NCI-H1048 (cell line): ENCODE measurements at regions not wholly inside any gene's neighbourhood (a gene's known extent, or its start where the extent isn't known, plus 50 kb on each side); places are given as distances from the start of the nearest gene placed in this dataset.
"Not testable (repeated sequence)": the region's sequence is repeated elsewhere in the genome, so short reads cannot be mapped to it uniquely, and the experiment has no call there.

Experiments used
- DNase-seq: peaks from one replicate; lab custom pipeline; 2025; lab: John Stamatoyannopoulos, UW

DNA sequence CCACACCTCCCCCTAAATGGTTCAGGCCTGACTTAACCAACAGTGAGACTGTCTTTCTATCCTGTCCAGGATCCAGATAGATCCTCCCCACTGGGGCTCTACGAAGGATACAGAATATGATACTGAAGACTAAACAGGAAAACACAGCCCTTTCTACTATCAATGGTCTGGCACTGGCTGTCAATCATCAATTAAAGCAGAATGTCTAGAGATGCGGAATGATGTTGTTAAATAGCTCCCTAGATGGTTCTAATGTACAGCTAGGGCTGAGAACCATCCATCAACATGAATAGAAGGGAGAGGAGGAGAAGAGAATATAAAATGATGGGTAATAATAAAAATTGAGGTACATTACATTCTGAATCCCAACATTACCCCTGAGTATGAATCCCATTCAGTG is 314.3 kb upstream of the CELF2 start:
- DNase-seq = no peak

DNA sequence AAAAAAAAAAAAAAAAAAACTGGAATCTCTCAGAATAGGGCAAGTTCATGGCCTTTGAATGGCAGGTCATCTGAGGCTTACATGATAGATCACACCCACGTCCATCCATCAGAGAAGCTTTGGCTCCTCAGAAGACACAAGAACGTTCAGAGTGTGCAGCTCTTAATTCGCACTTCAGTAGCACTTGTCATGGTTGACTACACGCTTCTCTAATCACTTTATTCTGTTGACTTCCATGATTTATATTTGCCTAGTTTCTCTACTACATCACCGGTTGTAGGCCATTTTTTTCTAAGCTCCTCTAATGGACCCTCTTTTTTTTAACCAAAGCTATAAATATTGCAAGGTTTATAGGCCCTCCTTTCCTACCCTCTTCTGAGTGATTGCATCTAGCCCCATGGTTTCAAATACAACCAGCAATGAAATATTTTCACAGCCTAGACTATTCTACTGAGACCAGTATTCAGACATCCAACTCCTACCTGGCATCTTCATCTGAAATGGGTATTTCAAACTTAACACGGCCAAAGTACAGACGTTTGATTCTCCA is 305.4 kb upstream of the CELF2 start:
- no peak for DNase-seq

DNA sequence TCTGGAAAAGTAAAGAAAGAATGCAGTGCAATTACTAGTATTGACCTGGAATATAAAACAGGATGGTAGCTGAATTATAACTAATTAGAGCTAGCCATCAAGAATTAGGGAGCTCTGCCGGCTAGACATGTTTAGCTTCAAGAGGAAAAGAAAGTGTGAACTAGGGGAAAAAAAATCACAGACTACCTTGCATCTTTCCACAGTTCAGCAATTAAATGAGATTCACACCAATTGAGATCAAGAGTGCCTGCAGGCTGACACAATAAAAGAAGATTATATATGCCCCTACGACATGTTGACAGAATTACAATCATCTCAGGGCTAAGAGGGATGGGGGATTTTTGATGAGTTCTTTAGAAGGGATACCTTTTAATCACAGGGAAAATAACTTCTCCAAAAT is 303.3 kb upstream of the CELF2 start:
- no peak for DNase-seq

DNA sequence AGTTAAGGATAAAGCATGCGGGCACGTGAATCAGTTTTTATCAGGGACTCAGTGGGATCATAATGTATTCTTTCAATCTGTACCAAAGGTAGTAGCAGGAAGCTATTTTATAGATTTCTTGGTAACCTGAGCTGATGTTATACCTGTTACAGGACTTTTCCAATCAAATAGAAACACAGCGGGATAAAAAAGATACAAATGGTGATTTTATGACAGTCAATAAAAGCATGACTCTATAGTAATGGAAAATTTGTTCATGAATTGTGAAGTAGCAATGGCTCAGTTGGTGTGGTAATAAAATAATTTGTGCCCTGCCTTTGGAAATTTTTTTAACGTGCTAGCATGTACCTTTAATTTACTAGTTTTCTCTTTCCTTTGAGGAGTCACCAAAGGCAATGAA is 300.7 kb upstream of the CELF2 start:
- no peak for DNase-seq

DNA sequence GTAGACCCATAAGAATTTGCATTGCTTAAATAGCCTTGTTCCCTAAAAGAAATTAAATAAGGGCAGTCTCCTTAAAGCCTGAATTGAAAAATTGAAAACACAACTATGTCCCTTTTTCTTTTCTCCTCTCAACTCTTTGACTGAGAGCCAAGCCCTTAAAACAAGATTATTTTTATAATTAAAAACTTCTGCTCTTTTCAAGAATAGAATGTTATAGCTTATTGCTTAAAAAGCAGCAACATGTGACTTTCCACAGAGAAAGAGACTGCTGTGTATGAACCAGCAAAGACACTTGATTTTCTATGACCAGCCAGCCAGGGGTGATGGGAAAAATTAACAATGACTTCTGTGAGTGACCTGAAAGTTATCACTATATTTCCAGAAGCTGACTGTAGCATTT is 295.2 kb upstream of the CELF2 start:
- no peak for DNase-seq

DNA sequence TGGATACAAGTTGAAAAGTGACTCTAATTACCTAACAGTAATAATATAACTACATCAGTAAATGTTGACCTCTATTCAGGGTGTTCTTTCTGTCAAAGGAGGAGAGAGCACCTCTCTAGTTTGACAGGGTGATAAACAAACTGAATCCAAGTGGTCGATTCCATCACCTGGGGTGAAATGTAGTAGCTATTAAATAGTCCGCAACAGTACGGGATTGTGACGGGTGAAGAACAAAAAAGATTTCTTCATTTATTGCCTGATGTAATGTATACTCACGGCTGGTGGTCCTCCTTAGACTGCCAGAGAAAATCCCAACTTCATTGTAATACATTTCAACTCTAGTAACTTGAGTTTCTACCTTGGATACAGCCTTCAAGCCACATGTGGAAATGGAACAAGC is 292.5 kb upstream of the CELF2 start:
- no peak for DNase-seq

DNA sequence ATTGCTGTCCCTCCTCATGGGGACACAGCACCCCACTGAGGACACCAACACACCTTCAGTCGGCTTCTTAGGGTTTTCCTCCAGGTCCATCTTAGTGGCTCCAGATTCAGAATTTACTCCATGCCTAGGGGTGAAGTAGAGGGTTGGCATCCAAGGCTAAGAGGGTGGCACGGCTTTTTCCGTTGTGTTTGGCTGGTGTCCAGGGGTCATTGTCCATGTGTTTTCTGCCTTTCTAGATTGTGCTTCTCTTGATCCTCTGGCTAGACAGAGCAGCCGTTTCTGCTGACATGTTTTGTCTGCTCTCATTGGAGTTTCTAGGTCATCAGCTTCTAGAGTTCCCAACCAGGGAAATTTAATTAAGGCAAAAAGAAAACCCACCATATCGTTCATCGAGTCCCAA is 291.6 kb upstream of the CELF2 start:
- DNase-seq = no peak

DNA sequence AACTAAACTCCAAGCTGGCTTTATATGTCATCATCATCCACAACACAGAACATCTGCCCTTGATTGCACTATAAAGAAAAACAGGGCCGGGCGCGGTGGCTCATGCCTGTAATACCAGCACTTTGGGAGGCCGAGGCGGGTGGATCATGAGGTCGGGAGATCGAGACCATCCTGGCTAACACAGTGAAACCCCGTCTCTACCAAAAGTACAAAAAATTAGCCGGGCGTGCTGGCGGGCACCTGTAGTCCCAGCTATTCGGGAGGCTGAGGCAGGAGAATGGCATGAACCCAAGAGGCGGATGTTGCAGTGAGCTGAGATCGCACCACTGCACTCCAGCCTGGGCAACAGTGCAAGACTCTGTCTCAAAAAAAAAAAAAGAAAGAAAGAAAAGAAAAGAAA is 290.3 kb upstream of the CELF2 start:
- DNase-seq = not testable (repeated sequence)

DNA sequence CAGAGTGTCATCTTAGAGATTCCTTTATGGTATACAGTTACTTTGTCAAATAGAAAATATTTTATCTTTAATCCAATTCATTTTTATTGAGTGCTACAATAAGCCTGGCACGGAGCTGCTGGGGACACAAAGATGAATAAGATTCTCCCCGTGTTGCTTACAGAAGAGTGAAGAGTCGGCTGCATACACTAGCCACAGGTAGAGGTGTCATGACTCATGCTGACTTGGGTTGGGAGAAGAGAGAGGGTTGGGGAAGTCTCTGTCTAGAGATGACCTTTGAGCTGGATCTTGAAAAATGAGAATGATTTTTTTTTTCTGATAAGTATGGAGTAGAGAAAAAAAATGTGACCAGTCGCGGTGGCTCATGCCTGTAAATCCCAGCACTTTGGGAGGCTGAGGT is 289.9 kb upstream of the CELF2 start:
- no peak for DNase-seq

DNA sequence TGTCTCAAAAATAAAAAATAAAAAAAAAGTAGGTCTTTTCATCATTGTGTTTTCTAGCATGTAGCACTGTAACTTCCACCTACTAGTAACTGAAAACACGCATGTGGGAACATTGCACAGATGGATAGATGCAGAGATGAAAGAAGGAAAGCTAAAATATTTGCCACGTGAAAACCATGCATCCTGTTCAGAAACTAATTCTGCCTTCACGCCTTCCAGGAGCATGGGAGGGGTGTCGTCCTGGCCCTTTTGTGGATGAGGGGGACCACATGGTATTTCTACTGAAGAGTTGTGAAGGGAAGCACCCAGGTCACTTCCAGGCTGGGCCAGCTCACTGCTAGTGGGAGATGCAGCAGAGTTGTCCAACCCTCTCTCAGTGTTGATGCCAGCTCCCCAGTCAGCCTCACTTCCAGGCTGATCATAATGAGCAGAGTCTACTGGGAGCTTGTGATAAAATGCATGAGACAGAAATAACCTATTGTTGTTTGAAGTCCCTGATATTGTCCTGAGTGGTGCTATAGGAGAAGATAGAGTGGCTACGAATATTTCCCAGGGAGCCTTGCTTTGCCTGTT is 287.1 kb upstream of the CELF2 start:
- DNase-seq = no peak

DNA sequence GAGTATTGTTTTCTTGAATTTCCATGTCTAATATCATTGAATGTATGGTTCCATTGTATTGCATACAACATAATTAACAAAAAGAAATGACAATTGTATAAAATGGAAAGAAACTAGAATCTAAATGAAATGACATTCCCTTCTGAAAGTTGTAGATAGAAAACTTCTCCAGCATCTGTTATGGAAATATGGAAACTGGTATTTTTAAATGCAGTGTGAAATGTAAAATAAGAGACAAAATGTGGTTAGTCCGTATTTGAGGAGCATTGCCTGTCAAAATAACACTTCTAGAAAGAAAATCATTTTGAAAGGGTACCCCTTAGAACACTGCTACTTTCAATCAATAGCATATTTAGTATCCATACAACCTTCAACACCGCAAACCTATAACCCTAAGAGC is 286.3 kb upstream of the CELF2 start:
- DNase-seq = no peak

DNA sequence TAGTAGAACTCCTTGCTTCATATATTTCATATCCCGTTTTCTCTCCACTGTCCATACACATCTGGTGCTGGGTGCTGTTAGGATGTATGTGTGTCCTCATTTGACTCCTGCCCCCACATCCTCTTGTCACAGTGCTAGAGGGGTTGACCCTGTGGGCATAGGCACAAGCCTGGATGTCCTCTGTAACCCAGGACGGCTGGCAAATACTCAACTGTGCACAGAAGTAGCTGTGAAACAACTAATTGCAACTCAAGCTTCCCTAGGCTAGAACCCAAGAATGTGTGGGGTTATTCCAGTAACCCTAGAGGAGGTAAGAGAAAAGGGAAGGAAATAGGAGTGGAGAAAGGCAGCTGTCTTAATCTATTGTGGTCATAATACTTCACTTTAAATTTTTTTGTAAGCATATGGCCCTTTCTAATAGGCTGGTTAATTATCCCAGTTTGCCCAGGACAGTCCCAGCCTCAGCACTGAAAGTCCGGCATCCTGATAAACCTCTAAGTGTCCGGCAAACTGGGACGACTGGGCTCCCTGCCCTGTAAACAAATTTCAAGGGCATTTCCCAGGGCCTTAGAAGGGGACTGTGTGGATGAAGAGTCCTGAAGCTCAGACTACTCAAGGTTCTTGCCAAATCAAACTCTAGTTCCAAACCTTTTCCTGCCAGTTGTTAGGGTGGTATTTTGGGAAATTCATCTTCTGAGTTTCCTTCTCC is 283.2 kb upstream of the CELF2 start:
- no peak for DNase-seq

DNA sequence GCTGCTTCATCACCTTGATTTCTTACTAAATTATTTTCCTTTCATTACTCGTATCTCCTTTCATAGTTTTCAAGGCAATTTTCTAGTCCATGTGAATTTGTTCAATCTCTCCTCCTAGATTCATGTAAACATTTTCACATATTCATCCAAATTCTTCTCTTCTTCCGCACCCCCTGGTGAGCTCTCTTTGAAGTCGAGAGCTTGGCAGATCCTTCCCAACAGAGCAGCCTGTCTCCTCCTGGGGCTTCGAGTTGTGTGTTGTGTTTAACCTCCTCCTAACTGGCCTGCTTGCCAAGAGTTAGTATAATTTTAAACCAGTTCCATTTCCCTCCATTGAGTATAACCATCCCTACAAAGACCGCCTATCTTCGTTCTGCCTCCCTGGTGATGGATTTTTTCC is 272.4 kb upstream of the CELF2 start:
- no peak for DNase-seq

DNA sequence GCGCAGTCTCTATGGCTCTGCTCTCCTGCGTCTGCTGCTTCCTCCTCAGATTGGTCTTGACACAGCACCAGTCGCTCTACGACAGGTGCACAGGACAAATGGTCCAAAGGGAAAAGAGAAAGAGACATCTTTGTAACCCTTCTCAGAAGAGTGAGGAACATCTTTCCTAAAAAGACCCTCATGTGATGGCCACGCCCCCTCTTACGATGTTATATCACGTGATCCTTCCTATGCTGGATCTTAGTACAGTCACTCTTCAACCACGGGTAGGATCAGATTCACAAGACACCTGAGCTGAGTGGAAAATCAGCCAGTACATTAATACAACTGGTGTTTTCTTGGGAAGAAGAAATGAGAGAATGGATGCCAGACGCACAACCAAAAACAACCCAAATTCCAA is 262.2 kb upstream of the CELF2 start:
- DNase-seq = no peak

DNA sequence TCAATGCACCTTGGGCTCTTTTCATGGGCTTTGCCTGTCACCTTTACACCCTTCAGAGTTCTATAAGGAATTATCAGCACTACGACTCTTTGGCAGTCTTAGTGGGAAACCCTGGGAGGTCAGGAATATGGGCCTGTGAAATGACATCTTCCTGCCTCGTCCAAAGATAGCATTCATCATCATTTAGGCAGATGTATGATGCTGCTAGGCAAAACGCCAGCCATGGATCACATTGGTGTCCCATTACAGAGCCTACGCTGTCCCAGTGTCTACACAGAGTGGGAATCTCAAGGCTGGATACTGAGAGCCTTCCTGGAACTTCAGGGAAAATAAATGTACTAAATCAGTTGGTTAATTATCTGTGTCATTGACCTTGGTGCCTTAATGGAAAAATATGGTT is 259.4 kb upstream of the CELF2 start:
- no peak for DNase-seq

DNA sequence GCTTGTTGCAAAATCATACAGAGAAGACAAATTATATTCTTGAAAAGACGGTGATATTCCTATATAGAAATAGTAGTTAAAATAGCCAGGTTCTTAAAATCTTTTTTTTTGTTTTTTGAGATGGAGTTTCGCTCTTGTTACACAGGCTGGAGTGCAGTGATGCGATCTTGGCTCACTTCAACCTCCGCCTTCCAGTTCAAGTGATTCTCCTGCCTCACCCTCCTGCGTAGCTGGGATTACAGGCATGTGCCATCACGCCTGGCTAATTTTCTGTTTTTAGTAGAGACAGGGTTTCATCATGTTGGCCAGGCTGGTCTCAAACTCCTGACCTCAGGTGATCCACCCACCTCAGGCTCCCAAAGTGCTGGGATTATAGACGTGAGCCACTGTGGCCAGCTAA is 257.9 kb upstream of the CELF2 start:
- not testable (repeated sequence) for DNase-seq

DNA sequence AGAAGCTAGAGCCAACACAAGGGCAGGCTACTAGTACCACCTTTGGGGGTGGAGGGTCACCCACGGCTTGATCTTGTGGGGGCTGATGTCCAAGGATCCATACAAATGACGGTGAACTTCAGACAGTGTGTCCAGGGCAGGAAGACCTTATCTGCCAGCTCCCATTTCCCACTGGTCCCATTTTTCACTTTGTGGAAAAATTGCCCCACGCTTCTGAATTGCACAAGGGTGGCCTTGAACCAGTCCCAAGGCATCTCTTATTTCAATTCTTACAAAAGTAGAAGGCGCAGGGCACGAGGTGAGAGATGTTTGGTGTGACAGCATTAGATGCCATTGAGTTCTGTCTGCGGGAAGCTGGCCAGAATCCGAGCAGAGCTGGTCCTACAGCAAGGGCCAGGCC is 252.7 kb upstream of the CELF2 start:
- no peak for DNase-seq

DNA sequence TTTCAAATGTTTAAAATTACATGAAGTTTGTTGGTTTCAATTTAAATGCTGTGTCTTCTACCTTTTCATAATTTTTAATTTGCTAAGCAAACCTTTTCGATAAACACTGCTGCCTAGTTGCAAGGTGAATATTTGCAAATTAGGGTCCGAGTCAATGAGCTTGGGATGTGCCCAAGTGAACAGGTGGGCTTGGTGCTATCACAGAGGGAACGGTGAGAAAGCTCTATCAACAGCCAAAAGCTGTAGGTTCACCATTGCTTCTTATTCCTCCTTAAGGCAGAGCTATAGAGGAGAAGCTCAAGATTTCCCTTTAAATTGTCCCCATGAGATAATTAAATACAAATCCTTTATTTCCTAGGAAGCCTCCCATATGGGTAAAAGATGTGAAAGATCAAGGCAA is 245.3 kb upstream of the CELF2 start:
- DNase-seq = no peak

DNA sequence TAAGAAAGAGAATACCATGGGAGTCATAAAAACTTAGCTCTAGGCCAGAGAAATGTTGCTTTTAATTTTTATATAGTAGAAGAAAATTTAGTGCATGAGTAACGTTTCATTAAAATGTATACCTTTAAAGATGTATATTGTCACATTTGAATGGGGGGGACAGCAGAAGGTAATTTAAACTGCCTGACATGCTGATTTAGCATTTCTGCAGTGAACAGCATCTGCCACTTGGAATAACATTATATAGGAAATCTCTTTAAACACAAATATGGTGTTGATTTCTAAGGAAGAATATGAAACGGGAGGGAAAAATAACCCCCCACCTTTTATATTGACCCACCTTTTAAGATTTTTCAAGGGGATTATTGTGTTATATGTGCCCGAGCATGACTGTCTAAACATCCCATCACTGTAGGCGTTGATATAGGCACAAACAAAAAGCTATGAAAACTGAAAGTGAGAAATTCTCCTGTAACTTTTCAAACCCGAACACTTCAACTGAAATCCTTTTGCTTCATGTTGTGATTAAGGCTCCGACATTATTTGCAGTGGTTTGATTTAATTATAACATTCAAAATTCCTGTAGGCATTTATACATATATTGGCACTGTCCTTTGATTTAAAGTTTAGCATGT is 244.7 kb upstream of the CELF2 start:
- no peak for DNase-seq

DNA sequence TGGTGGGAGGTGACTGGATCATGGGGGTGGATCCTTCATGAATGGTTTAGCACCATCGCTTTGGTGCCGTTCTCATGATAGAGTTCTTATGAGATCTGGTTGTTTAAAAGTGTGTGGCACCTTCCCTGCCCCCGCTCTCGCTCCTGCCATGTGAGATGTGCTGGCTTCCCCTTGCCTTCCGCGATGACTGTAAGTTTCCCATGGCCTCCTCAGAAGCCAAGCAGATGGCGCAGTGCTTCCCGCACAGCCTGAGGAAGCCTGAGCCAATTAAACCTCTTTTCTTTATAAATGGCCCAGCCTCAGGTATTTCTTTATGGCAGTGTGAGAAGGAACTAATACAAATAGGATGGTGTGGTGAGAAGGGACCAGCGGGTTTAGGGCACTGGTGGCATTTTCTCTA is 243.3 kb upstream of the CELF2 start:
- no peak for DNase-seq

DNA sequence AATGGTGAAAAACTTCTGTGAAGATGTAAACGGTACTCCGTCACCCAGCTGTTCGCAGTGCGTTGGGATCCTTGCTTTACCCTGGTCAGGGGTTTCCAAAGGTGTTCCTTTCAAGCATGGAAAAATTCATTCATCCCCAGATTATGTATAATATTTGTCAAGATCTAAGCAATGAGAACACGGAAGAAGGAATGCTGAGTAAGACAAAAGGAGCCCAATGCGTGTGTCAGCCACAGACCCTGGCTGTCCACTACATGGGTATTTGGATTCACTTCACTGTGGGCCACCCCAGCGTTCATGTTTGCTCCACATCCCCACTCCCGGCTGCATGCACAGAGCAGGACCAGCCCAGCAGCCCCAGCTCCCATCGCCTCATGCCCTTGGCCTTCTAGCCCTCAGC is 241.3 kb upstream of the CELF2 start:
- no peak for DNase-seq

DNA sequence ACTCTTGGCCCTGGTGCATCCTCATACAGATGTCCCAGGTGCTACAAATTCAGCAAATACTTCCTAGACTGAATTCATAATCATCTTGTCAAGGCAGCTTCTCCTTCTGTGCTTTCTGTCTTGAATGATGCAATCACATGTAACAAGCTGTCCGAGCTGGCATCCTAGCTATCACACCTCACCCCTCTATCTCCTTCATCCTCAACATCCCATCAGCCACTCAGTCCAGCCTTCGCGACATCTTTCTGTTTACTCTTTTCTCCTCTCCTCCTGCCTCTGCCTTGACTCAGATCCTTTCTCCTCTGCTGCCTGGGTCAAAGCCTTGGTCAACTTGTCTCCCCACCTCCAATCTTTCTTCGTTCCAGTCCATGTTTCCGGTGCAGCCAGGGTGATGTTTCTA is 240.4 kb upstream of the CELF2 start:
- DNase-seq = no peak

DNA sequence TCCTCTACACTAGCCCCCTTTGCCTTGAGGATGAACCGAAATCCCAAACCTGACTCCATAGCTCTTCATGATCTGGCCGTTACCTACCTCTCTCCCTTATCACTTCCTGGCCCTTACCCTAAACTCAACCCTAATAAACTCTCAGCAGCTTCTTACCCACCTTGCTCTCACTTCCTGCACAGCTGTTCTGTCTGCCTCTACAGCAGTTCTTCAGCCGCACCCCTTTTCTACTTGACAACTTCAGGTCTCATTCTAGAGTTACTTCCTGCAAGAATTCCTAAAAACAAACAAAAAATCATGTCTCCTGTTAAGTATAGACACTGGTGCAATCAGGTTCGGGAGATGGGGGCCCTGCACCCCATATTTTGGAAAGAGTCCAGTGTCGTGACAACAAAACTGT is 239.9 kb upstream of the CELF2 start:
- DNase-seq = no peak

DNA sequence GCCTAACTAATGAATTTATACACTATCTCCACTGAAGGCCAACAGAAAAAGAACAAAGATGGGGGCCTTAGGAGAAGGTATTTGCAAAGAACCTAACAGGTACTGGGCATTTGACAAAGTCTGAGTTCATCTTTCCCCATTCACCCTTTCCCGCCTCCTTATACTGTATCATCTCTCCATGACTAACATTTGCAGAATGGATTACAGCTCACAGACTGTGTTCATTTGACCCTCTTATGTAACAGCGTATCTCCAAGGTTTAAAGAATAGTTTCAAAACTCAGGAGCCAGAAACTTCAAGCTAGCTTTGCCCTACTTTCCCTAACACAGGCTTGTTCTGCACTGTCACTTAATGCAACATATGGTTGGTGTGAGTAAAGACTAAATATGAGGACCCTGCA is 238.7 kb upstream of the CELF2 start:
- DNase-seq = no peak
